GM21526 (cell line): ENCODE measurements at regions not wholly inside any gene's neighbourhood (a gene's known extent, or its start where the extent isn't known, plus 50 kb on each side); places are given as distances from the start of the nearest gene placed in this dataset.

Experiments
- ATAC-seq: cut with Tn5 transposase; IDR thresholded peaks from one replicate; pipeline ENCODE4 v1.9.1; 2021; ENCODE audit warnings: moderate library complexity; ENCODE audit not compliant: unreplicated experiment, low FRiP score

DNA sequence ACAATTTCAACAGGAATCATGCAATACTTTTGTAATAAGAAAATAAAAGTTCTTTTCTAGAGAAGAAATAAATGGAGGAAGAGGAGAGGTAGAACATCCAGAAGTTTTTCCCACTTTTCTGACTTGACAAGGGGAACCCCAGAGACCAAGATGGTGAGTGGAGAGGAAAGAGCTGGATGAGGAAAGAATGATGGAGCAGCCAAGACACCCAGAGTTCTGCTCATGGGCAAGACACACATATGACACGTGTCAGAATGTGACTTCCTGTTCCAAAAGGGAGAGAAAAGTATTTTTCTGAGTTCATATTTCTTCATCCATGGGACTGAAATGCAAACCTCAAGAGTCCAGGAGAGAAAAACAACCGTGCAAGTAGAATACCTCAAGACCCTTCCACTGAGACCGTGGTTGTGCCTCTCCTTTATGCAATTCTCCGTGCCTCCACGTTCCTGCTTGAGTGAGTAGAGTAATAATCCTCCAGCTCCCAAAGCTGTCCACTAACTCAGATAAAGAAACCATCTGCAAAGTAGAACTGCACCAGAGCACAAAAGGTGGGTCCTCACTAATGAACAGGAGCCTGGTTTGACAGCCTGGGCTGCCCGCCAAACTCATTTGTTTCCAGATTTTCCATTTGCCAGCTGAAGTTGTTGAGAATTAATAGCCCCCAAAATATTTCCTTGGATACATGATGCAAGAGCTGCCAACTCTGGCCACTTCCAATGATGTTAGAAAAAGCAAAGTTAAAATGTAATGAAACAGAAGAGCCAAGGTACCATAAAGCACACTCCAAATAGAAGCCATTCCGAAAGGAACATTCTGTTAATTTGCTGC lies 272.6 kb upstream of the IGF1R start:
- ATAC-seq: no peak

DNA sequence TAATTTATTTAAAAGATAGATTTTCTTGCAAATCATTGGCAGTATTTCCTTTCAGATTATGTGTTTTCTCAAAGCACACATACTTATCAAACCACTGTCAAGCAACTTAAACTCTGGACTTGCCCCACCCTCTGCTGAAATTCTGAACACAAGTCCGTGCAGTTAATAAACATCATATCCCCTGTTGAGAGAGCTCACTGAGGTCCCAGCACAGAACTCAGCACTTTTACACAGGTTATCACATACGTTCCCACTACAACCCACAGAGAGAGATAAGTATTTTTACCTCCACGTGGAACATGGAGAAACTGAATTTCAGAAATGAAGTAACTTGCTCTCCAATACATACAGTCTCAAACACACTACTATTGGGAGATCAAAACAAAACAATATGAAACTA lies 267.6 kb upstream of the IGF1R start:
- no peak for ATAC-seq

DNA sequence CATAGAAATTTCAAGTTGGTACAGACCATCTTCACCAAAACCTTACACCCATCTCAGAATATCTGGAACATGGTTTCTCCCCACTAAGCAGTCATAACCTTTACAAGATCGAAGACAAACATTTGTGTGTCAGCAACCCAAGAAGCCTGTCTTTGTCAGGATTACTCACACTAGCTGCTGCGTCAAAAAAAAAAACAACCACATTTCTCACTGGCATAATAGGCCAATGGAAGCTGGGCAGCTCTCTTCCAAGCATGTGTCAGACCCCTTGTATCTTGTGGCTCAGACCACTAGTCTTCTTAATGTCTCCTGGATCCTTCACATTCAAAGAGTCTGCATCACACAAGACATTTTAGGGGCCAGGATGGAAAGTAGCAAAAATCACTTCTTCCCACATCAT lies 266.9 kb upstream of the IGF1R start:
- no peak for ATAC-seq

DNA sequence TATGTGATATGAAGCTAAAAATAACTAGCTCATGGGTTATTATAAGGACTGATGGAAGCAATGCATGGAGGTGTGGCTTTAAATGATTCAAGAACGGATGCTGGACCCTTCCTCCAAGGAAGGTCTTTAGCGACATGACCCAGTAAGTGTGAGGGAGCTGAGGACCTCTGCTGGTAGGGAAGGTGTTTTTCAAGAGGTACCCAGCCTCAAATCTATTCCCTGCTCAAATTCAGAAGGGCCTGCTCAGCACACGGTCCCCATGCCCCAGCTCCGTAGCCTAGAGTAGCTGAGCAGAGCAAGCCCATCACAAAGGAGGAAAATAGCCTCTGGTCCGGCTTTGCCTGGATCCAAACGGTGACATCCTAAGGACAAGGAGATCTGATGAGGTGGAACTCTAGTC lies 266.2 kb upstream of the IGF1R start:
- ATAC-seq: no peak

DNA sequence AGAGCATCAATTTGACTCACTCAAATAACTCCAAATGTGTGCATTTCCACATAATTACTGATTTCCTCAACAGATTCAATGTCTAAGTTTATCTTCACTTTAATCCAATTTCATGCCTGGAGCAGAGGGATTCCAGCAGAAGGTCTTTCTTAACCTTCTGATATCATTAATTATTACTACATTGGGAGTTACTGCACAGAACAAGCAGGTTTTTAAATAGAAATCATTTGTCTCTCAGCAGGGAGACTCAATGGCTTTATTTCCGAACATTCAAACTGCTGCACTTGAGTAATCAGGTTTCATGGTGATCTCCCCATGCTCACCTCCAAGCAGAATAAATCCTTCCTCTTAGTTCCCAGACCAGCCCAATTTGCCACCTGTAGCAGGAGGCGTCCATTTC lies 264.8 kb upstream of the IGF1R start:
- ATAC-seq: no peak

DNA sequence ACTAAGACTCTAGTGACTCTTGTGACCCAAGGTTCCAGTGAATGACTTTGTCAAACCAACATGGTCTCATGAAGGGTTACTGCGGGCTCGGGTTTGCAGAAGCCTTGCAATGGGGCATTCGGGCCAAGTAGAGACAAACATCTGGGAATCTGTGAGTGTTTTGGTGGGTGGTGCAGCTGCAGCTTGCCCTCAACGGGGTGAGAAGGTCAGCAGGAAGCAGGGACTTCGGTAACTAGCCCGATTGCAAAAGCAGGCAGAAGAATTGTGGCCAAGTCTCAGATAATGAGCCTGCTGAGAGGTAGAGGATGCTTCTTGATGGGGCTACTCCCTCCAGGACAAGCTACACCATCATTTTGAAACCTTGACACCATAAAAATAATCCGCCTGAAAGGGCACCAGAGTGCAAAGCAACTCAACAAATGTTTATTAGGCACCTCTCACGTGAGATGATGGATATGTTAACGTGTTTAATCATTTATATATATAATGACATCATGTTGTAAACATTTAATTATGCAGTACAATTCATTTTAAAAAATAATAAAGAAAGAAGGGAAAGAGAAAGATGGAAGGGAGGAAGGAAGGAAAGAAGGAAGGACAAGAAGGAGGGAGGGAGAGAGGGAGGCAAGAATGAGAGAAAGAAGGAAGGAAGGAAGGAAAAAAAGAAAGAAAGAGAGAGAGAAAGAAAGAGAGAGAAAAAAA lies 263.9 kb upstream of the IGF1R start:
- ATAC-seq: no peak

DNA sequence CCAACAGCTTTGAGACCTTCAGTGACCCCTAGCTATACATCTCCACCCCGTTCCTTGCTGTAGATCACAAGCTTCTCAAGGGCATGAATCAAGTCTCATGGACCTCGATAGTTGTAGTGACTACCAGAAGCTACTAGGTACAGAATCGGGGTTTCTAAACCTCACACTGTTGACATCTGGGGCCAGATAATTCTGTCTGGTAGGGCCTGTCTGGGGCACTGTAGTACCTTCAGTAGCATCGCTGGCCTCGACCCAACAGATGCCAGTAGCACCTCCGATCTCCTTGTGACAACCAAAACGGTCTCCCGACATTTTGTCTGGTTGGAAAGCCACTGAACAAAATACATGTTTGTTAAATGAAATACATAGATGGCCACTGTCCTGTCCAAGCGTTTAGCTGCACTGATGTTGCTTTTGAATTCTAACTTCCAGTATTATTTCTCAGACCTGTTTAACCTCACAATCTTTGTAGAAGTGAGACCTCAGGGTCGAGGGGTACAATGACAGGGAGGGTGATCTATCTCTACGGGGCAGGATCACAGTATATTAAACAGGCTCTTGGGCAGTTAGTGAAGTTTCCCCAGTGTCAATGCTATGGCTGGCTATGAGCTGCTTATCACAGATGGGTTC lies 262.5 kb upstream of the IGF1R start:
- ATAC-seq: no peak

DNA sequence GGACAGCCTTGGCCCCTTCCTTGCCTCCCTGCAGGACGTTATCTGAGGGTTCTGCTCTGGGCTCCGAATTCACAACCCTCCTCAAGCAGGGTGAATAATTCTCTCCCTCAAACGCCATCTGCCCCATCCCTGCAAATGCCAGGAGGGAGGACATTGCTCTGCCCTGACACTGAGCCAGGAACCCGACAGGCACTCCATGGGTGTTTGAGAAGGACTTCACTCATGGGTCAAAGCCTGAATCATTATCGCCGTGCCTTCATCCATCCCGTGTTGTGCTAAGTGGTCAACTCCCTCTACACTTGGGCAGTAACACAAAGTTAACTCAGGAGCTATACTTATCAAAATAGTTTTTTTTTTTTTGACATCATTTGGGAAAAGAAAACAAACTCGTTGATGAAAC lies 261.8 kb upstream of the IGF1R start:
- ATAC-seq: no peak

DNA sequence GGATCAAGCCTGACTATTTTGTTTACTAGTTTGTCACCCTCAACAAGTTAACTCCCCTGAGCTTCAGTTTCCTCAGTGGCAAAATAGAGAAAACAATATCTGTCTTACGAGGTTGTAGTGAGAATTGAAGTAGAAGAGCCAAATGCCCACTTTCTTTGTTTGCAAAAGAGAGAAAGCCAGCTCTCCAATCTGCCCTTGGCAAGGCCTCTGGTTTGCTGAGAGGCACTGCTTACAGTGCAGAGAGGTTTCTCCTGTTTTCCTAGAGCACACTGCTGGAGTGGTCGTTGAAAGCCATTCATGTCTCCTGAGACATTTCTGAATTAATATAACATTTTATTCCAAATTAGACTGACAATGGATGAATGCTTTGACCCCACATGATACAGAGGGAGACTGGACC lies 260.5 kb upstream of the IGF1R start:
- no peak for ATAC-seq

DNA sequence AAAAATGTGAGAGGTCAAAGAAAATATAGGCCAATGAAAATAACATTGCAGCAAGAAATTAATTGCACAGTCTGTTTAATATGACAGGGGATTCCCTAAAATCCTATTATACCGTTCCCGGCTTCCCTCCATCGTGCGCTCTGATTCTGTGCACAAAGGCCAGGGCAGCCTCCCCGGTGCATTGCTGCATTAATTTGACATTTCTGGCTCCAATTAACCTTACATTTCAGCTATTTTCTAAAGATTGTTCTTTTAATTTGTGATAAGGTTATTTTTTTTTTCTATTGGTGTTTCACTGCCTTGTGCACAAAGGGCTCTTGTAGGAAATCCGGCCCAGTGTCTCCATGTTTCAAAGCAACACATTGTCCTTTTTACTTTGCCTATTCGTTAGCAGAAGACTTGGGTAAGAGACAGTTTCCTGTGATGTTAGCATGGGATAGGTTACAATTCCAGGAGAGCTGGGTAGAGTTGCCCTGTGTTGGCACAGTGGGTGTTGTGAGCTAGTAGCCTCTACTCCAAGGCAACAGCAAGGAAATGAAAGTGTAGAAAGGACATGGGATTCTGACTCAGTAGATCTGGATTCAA lies 257.3 kb upstream of the IGF1R start:
- no peak for ATAC-seq

DNA sequence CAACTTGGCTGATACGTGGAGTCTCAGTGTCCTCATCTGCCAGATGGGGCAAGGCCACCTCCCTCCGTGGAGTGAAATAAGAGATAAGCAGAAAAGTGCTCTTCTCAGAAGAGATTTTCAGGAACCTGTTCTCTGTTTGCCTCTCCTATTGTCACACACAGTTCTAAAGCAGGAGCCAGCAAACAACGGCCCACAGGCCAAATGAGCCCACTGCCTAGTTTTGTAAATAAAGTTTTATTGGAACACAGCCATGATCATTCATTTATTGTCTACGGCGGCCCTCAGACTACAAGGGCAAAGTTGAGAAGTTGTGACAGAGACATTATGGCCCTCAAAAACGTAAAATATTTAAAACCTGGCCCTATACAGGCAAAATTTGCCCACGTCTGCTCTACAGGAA lies 256.8 kb upstream of the IGF1R start:
- no peak for ATAC-seq

DNA sequence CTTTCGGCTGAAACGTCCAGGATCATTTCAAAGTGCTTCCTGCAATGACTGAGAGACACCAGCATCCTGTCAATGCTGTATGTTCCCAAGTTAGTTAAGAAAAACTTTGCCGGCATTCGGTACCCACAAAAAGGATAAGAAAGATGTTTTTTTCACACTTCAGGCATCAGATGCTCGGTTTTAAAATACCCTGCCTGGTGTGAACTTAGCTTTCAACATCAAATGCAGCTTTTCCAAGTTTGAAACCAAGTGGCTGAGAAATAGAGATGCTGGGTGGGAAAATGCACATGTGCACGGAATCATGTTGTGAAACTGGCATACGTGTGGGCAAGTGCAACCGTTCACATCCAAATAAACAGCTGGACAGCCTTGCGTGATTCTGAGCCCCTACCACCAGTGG lies 254.9 kb upstream of the IGF1R start:
- no peak for ATAC-seq

DNA sequence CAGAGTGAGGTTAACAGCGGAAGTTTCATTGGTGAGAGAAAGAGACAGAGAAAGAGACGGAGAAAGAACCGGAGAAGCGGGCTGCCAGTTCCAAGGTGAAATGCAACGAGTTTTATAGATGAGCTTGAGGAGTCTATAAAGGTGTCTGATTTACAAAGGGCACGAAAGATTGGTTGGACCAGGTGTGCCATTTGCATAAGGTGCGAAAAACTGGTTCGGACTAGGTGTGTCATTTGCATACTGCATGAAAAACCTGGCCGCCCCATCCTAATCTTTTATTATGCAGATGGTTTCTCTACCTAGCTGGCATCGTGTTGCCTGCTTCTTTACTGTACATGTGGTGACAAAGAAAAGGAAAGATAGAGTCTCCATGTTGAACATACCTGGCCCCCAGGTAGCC lies 253.8 kb upstream of the IGF1R start:
- ATAC-seq: no peak

DNA sequence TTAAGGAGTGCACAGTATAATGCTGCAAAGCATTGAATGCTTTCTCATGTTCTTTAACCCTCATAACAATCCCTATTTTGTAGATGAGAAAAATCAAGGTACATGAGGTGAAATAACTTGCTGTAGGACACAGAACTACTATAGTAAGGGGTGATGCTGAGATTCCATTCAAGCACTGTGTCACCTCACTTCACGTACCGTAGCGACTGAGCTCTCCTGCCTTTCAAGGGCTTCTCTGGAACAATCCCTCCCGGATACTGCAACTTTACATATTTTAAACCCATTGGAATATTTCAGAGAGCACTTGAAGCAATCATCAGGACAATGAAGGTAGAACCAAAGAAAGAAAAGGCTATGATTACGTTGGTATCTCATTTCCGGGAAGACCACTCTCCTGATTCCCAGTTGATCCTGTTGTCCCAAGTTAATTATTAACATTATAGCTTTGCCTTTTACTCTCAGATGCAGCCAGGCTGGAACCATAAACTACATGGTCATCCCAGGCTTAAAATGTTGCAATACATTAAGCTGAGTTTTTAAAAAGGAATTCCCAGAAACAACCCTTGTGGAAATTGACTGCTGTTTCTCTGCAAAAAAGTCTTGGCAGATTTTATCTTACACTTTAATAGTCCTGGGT lies 252.2 kb upstream of the IGF1R start:
- ATAC-seq: no peak

DNA sequence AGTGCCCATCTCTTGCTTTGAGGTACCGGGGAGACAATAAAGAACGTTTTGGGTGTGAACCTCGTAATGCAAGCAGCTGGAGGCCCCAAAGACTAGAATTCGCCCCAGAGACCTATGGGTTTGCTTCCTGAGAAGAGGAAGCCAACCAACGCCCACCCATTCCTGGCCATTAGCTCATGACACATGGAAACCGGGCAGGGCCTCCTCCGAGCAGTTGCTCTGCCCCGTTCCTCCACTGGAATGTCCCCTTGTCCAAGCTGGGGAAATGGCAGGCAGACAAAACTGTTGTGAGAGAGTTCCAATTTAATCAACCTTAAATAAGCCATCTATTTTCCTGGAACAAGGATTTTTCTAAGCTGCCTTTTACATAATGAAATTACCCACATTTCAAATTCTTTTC lies 250.9 kb upstream of the IGF1R start:
- ATAC-seq: no peak

DNA sequence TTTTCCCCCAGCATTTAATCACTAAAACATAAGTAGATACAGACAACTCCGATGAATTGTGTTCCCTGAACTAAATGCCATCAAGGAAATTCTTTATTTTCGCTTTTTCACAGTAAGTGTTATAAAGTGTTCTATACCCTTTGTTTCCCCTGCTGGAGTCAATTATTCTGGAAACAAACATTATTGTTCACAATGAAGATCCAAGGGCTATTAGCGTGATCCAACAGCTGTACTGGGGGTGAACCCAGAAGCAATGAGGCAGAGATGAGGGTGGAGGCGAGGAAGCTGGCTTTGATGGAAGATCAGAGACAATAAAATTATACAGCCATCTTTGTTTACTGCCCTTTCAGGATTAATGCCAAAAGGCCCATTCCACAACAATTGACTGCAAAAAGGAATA lies 250.3 kb upstream of the IGF1R start:
- ATAC-seq: no peak

DNA sequence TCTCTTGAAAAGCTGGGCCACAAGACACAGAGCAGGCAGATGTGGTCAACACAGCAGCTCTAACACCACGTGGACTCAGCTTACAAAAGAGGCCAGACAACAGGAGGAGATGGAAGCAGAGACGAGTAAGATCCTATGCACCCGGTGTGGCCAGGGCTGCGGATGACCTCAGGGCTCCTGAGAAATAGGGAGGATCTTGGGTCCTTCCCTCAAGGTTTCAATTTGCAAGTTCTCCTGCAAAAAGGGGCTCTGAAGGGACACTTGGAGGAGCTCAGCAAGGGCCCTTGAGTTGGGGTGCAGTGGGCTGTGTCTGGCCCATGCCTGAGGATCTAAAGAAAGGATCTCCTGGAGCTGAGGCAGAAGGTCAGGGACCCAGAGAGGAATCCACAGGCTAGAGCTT lies 249.5 kb upstream of the IGF1R start:
- ATAC-seq: no peak

DNA sequence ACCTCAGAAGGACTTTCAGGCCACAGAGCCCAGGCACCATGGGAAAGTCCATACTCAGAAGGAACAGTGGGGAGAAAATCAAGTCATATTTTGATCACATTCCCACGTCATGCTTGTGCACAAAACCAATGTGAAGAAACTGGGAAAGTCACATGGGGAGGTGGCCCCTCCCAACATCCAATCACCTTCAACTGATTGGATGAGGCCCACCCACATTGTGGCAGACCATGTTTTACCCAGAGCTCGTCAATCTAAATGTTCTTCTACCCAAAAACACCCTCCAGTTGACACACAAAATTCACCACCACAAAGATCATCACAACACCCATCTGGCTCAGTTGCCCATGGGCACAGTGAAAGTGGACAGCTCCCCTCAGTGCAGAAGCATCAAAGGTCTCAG lies 248.2 kb upstream of the IGF1R start:
- no peak for ATAC-seq

DNA sequence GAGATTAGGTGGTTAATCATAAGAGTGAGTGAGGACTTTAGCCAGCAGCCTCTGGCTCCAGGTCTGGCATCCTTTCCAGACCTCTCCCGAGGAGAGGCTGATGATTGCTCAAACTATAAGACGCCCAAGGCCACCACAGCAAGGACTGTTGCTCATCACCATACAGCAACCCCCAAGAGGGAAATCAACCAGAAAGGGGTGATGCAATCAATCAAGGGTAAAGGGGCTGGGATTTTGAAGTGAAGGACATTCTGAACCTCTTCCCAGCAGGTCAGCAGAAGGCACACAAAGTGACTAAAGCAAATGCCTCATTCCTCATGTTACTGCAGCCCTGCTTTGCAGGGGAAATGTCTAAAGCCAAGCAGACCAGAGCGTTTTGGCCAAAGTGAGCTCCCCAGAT lies 247.3 kb upstream of the IGF1R start:
- ATAC-seq: no peak

DNA sequence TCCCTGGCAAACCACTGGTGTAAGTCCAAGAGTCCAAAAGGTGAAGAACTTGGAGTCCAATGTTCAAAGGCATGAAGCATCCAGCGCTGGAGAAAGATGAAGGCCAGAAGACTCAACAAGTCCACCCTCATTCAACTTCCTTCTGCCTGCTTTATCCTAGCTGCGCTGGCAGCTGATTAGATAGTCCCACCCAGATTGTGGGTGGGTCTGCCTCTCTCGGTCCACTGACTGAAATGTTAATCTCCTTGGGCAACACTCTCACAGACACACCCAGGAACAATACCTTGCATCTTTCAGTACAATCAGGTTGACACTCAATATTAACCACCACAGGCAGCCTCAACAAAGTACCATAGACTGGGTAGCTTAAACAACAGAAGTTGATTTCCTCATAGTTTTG lies 245.9 kb upstream of the IGF1R start:
- no peak for ATAC-seq

DNA sequence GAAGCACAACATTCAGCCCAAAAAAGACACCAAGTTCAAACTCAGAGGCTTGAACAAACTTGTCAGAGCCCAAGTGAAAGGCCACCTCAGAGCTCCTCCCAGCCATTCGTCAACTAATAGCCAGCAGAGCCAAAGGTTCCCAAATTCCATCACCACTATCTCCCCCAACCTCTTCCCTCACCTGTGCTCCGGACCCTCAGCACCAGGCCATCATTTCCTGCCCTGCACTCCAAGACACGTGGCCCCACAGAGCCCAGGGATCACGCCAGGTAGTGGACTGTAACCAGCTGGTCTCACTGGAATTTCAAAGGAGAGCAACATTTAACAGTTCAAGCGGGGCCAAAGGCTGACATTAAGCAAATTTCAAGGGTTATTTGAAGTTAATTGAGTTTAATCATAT lies 245.2 kb upstream of the IGF1R start:
- no peak for ATAC-seq
